Tibial nerve (tissue), 4 donors: ENCODE measurements at regions not wholly inside any gene's neighbourhood (a gene's known extent, or its start where the extent isn't known, plus 50 kb on each side); places are given as distances from the start of the nearest gene placed in this dataset.

Experiments
- DNase-seq, 2 donors: peaks; one replicate each; pipeline ENCODE4 v3.0.0-alpha.2; 2019; ENCODE audit warnings: low spot score in 2 of 2
- H3K27ac ChIP-seq, 4 donors: fragments of 200-600 bp; sonication (generic) in 3 of 4; one replicate each; pipeline ENCODE4 v1.5.1; 2017 to 2019; ENCODE audit warnings: mild to moderate bottlenecking in 1 of 4
- H3K27me3 ChIP-seq, 2 donors: fragments of 200-600 bp; sonication (generic) in 1 of 2; one replicate each; pipeline versions ENCODE4 v1.5.1 to v1.6.0; 2017 to 2019
- H3K36me3 ChIP-seq, 3 donors: fragments of 200-600 bp; sonication (generic); one replicate each; pipeline ENCODE4 v1.5.1; 2018 to 2019
- H3K4me1 ChIP-seq, 4 donors: fragments of 200-600 bp; sonication (generic) in 3 of 4; one replicate each; pipeline ENCODE4 v1.5.1; 2017 to 2019
- H3K4me3 ChIP-seq, 4 donors: fragments of 200-600 bp; sonication (generic) in 3 of 4; one replicate each; pipeline ENCODE4 v1.5.1; 2017 to 2019; ENCODE audit warnings: mild to moderate bottlenecking in 1 of 4, moderate library complexity in 1 of 4
- H3K9me3 ChIP-seq, 4 donors: fragments of 200-600 bp; sonication (generic) in 3 of 4; one replicate each; pipeline ENCODE4 v1.5.1; 2017 to 2019
- CTCF ChIP-seq, 5 experiments: fragments of 200-600 bp in 3 of 5; fragments of 450-650 bp in 2 of 5; sonication (generic) in 3 of 5; IDR thresholded peaks; one replicate each; pipeline ENCODE4 v1.5.1; 2016 to 2019; ENCODE audit warnings: antibody characterized with exemption in 5 of 5, mild to moderate bottlenecking in 3 of 5, moderate library complexity in 2 of 5
- EP300 ChIP-seq, 2 donors: sonication (generic); formaldehyde crosslinking; IDR thresholded peaks; one replicate each; pipeline ENCODE4 v1.6.1; 2017; ENCODE audit warnings: antibody characterized with exemption in 2 of 2, mild to moderate bottlenecking in 1 of 2
- POLR2A ChIP-seq, 2 donors: fragments of 450-650 bp; IDR thresholded peaks; one replicate each; pipeline ENCODE4 v1.6.1; 2017; ENCODE audit warnings: antibody characterized with exemption in 2 of 2, mild to moderate bottlenecking in 2 of 2, moderate library complexity in 2 of 2
- WGBS, 2 donors: methylation state at CpG; one replicate each; pipeline ENCODE4 v1.1.5; 2018; 5-methylcytosine and 5-hydroxymethylcytosine counted together

GRCh38 chr5:168118042-168118668 is 173.3 kb upstream of the WWC1 start:
- Histone ChIP-seq H3K27ac (no peak overlapping the region), H3K27me3 (no peaks in the 10 kb centered on the region), H3K4me1 (peaks cover 0 to 4% (median 0%) of the 10 kb centered on the region in 4 donors), H3K9me3 (no peaks in the 10 kb centered on the region), H3K4me3 (no peak overlapping the region), H3K36me3 (no peaks in the 10 kb centered on the region)
- no peak for TF ChIP-seq EP300 (IDR thresholded peaks at IDR 0.05)
- no peak for TF ChIP-seq POLR2A (IDR thresholded peaks at IDR 0.05)
- no peak for TF ChIP-seq CTCF (IDR thresholded peaks at IDR 0.05)
- DNase-seq, result no peak
- WGBS, 2 donors, result 33 to 40% methylated on average over 16 of the region's 16 CpGs

DNA sequence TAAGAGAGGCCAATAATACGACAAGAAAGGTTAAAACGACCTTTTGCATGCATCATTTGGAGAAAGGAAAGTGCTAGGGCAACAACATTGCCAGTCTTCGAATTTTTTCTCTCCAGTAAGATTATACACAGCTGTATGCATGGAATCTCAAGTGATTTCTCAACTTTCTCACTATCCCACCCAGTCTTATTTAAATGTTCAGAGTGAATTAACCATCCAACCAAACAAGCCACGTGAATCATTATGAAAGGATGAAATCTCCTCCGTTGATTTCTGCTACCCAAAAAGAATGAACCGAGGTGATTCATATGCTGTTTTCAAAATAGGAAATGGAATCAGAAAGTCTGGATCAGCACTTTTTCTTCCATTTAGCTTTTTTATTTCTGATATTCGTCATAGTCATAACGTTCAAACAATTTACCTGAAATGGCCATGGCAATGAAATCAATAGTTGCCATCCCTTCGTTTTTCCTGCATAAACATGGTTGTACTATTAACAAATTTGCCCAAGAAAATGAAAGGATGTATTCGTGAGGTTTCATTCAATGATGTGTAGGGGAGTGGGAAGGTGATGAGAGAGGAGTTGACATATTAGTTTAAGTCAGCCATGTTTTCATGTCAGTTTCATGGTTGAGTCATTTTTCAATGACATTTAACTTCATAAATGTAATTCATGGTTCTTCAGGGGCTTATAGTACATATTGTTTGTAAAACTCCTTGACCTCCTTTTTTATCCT is 170.9 kb upstream of the WWC1 start:
- 69 to 73% methylated on average over 10 of the region's 10 CpGs for WGBS, 2 donors
- H3K36me3 ChIP-seq, result no peaks in the 10 kb centered on the region
- H3K4me3 ChIP-seq, result no peak overlapping the region
- H3K27me3 ChIP-seq, result no peaks in the 10 kb centered on the region
- H3K4me1 ChIP-seq, result peaks cover 0 to 4% (median 0%) of the 10 kb centered on the region in 4 donors
- no peak overlapping the region for H3K27ac ChIP-seq
- TF ChIP-seq EP300 (IDR thresholded peaks at IDR 0.05) (no peak), CTCF (IDR thresholded peaks at IDR 0.05) (no peak), POLR2A (IDR thresholded peaks at IDR 0.05) (no peak)
- DNase-seq, result no peak
- H3K9me3 ChIP-seq, result no peaks in the 10 kb centered on the region

DNA sequence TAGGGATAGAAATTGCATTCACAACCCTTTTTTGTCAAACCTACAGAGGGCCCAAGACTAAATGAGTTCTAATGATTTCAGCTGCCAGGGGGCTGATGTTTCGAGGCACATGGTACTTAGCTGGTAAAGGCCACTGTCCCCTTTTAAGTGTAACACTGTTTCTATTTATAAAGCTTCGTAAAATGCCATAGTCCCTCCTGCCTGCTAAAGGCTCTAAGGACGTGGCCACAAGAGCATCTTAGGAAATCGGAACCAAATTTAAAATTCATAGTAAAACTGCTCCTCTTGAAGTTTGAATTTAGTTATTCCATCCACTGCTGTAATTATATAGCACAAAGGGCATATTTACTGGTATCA is 170.3 kb upstream of the WWC1 start:
- 61 to 64% methylated on average over 4 of the region's 4 CpGs for WGBS, 2 donors
- Histone ChIP-seq H3K9me3 (no peaks in the 10 kb centered on the region), H3K4me3 (no peak overlapping the region), H3K27ac (no peak overlapping the region), H3K27me3 (no peaks in the 10 kb centered on the region), H3K4me1 (peaks cover 0 to 4% (median 0%) of the 10 kb centered on the region in 4 donors), H3K36me3 (no peaks in the 10 kb centered on the region)
- TF ChIP-seq POLR2A (IDR thresholded peaks at IDR 0.05), result no peak
- no peak for TF ChIP-seq EP300 (IDR thresholded peaks at IDR 0.05)
- TF ChIP-seq CTCF (IDR thresholded peaks at IDR 0.05), result no peak
- no peak for DNase-seq

GRCh38 chr5:168123631-168124528 is 167.6 kb upstream of the WWC1 start:
- TF ChIP-seq POLR2A (IDR thresholded peaks at IDR 0.05) (no peak), CTCF (IDR thresholded peaks at IDR 0.05) (no peak), EP300 (IDR thresholded peaks at IDR 0.05) (no peak)
- H3K36me3 ChIP-seq, result no peaks in the 10 kb centered on the region
- H3K4me1 ChIP-seq, result peaks cover 0 to 7% (median 0%) of the 10 kb centered on the region in 4 donors
- no peak overlapping the region for H3K27ac ChIP-seq
- no peaks in the 10 kb centered on the region for H3K9me3 ChIP-seq
- no peak overlapping the region for H3K4me3 ChIP-seq
- no peak for DNase-seq
- WGBS, 2 donors, result 85 to 87% methylated on average over 8 of the region's 8 CpGs
- H3K27me3 ChIP-seq, result no peaks in the 10 kb centered on the region
